ENCODE measurements at regions not wholly inside any gene's neighbourhood (a gene's known extent, or its start where the extent isn't known, plus 50 kb on each side); places are given as distances from the start of the nearest gene placed in this dataset.

DNA sequence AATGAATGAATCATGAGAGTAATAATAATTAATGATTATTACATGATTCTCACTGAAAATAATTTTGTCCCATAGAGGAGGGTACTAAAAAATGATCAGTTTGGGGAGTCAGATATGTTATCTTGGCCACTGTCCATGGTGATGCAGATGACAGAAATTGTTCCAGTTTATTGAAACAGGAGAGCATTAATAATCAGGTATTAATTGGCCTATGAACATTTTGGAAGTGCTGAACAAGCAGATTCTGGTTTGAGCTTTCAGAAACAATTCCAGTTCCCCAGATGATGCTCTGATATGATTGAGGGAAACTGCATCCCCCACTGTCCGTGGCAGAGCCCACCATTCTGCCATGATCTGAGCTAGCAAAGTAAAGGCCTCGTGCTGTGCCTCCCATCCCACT is 345.2 kb downstream of the ZSWIM6 start:
- TF ChIP-seq POLR2A (IDR thresholded peaks at IDR 0.05), result no peak
- TF ChIP-seq, protein P1, sequence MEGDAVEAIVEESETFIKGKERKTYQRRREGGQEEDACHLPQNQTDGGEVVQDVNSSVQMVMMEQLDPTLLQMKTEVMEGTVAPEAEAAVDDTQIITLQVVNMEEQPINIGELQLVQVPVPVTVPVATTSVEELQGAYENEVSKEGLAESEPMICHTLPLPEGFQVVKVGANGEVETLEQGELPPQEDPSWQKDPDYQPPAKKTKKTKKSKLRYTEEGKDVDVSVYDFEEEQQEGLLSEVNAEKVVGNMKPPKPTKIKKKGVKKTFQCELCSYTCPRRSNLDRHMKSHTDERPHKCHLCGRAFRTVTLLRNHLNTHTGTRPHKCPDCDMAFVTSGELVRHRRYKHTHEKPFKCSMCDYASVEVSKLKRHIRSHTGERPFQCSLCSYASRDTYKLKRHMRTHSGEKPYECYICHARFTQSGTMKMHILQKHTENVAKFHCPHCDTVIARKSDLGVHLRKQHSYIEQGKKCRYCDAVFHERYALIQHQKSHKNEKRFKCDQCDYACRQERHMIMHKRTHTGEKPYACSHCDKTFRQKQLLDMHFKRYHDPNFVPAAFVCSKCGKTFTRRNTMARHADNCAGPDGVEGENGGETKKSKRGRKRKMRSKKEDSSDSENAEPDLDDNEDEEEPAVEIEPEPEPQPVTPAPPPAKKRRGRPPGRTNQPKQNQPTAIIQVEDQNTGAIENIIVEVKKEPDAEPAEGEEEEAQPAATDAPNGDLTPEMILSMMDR (IDR thresholded peaks at IDR 0.05), result no peak

All from testis (tissue), 2 donors.